ENCODE measurements at regions not wholly inside any gene's neighbourhood (a gene's known extent, or its start where the extent isn't known, plus 50 kb on each side); places are given as distances from the start of the nearest gene placed in this dataset.
A peak's percentile ranks its signal among the peaks of the same experiment; 100 is the strongest.

- TF ChIP-seq THRA (IDR thresholded peaks at IDR 0.05), result no peak
- no peak for TF ChIP-seq TEAD1 (CRISPR knock-in tag; IDR thresholded peaks at IDR 0.05)
- TF ChIP-seq POLR2H (tag; IDR thresholded peaks at IDR 0.05; ENCODE audit: low read depth), result no peak
- TF ChIP-seq CBFA2T3 (IDR thresholded peaks at IDR 0.05), result no peak
- no peak for TF ChIP-seq ZBTB9 (CRISPR knock-in tag; IDR thresholded peaks at IDR 0.05)
- TF ChIP-seq SFPQ (IDR thresholded peaks at IDR 0.05; ENCODE audit: low read depth, low read length), result no peak
- no peak for TF ChIP-seq PRMT5 (CRISPR knock-in tag; IDR thresholded peaks at IDR 0.05)
- no peak for TF ChIP-seq COPS2 (conservative IDR thresholded peaks at IDR 0.05)
- TF ChIP-seq ZNF121 (CRISPR knock-in tag; conservative IDR thresholded peaks at IDR 0.05), result no peak
- TF ChIP-seq ZNF592 (IDR thresholded peaks at IDR 0.05), result no peak
- no peak for TF ChIP-seq ZNF24 (IDR thresholded peaks at IDR 0.05)
- no peak for TF ChIP-seq SMARCC2 (IDR thresholded peaks at IDR 0.05; ENCODE audit: low read depth)
- no peak for TF ChIP-seq CBX1 (IDR thresholded peaks at IDR 0.05; ENCODE audit: low read depth)
- TF ChIP-seq CREM (IDR thresholded peaks at IDR 0.05; ENCODE audit: low read depth), result peak; percentile 28; the same call in 1 of the 2 replicates
- TF ChIP-seq ZBTB49 (CRISPR knock-in tag; IDR thresholded peaks at IDR 0.05; ENCODE audit: borderline replicate concordance), result no peak
- TF ChIP-seq BRD9 (IDR thresholded peaks at IDR 0.05; ENCODE audit: low read depth, partially characterized antibody), result no peak
- no peak for TF ChIP-seq TEAD4 (IDR thresholded peaks at IDR 0.05; ENCODE audit: low read length)
- TF ChIP-seq TEAD4 (CRISPR knock-in tag; IDR thresholded peaks at IDR 0.05; ENCODE audit: borderline replicate concordance), result no peak
These were observed 62.2 kb upstream of the GTF3A start (continued) for GRCh38 chr13:27362064-27362751.
